Left kidney (tissue), 1 donor: ENCODE measurements at regions not wholly inside any gene's neighbourhood (a gene's known extent, or its start where the extent isn't known, plus 50 kb on each side); places are given as distances from the start of the nearest gene placed in this dataset.
"Not testable (repeated sequence)": the region's sequence is repeated elsewhere in the genome, so short reads cannot be mapped to it uniquely, and the experiment has no call there.

Experiments
- DNase-seq: peaks from one replicate; pipeline ENCODE4 v3.0.0-alpha.2; 2013

GRCh38 chr6:67016921-67017460, 1310.0 kb upstream of the EYS start:
- no peak for DNase-seq

GRCh38 chr6:67011441-67011840, 1304.4 kb upstream of the EYS start:
- no peak for DNase-seq

- no peak for DNase-seq
Measured at GRCh38 chr6:67009818-67010217, 1302.8 kb upstream of the EYS start.

GRCh38 chr6:67003844-67004243, 1296.8 kb upstream of the EYS start:
- no peak for DNase-seq

- DNase-seq, result no peak
Measured at GRCh38 chr6:67000121-67000520, 1293.1 kb upstream of the EYS start.

GRCh38 chr6:66997579-66997978, 1290.6 kb upstream of the EYS start:
- DNase-seq, result not testable (repeated sequence)

GRCh38 chr6:66995669-66996068, 1288.6 kb upstream of the EYS start:
- DNase-seq, result no peak

- DNase-seq, result not testable (repeated sequence)
Measured at GRCh38 chr6:66993708-66994107, 1286.7 kb upstream of the EYS start.

- no peak for DNase-seq
Measured at GRCh38 chr6:66993272-66993671, 1286.2 kb upstream of the EYS start.

GRCh38 chr6:66992660-66993059, 1285.6 kb upstream of the EYS start:
- no peak for DNase-seq

GRCh38 chr6:66986940-66987339, 1279.9 kb upstream of the EYS start:
- no peak for DNase-seq

- DNase-seq, result no peak
Measured at GRCh38 chr6:66985816-66986215, 1278.8 kb upstream of the EYS start.

- no peak for DNase-seq
Measured at GRCh38 chr6:66970373-66970772, 1263.3 kb upstream of the EYS start.

GRCh38 chr6:66965227-66965626, 1258.2 kb upstream of the EYS start:
- DNase-seq, result no peak

GRCh38 chr6:66964216-66964615, 1257.2 kb upstream of the EYS start:
- DNase-seq, result no peak

- DNase-seq, result no peak
Measured at GRCh38 chr6:66962082-66962481, 1255.1 kb upstream of the EYS start.

- DNase-seq, result no peak
Measured at GRCh38 chr6:66961191-66961590, 1254.2 kb upstream of the EYS start.

- no peak for DNase-seq
Measured at GRCh38 chr6:66949191-66949661, 1242.2 kb upstream of the EYS start.

- no peak for DNase-seq
Measured at GRCh38 chr6:66948106-66948505, 1241.1 kb upstream of the EYS start.

- no peak for DNase-seq
Measured at GRCh38 chr6:66940003-66940402, 1233.0 kb upstream of the EYS start.

GRCh38 chr6:66937180-66937579, 1230.2 kb upstream of the EYS start:
- no peak for DNase-seq

- DNase-seq, result no peak
Measured at GRCh38 chr6:66935612-66936011, 1228.6 kb upstream of the EYS start.

- DNase-seq, result no peak
Measured at GRCh38 chr6:66931787-66932186, 1224.8 kb upstream of the EYS start.

GRCh38 chr6:66930559-66931290, 1223.7 kb upstream of the EYS start:
- no peak for DNase-seq
